Colon (tissue), 2 donors: ENCODE measurements at regions not wholly inside any gene's neighbourhood (a gene's known extent, or its start where the extent isn't known, plus 50 kb on each side); places are given as distances from the start of the nearest gene placed in this dataset.
A peak's percentile ranks its signal among the peaks of the same experiment; 100 is the strongest.
"Not testable (repeated sequence)": the region's sequence is repeated elsewhere in the genome, so short reads cannot be mapped to it uniquely, and the experiment has no call there.

Source experiments
- FAIRE-seq: peaks from 2 replicates; lab custom pipeline; 2012; peaks lifted over from hg19 to GRCh38; lab: Jason Lieb, UNC
- donor health status: control.
- donor health status: control.

- FAIRE-seq, result not testable (repeated sequence)
Observed at GRCh38 chr6:86731631-86732030, 205.7 kb upstream of the HTR1E start.

- FAIRE-seq, result not testable (repeated sequence)
Observed at GRCh38 chr6:86730772-86731171, 206.6 kb upstream of the HTR1E start.

- FAIRE-seq, result no peak
Observed at GRCh38 chr6:86730216-86730615, 207.1 kb upstream of the HTR1E start.

DNA sequence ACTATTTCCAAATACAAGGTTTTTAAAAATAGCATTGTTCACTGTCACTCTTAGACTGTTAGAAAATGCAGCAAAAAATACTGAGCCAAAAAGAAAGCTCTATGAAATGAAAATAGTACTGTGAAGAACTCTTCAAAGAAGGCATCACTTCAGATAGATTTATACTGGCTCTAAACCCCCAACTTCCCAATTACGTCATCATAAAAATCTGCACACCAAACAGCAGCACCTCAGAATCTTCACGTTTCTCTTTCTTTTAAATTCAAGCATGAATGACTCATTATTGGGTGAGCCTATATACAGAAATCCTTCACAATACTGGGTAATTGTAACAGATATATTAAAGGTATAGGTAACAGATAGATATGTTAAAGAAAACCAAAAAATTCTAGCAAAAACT lies 208.4 kb upstream of the HTR1E start:
- no peak for FAIRE-seq

DNA sequence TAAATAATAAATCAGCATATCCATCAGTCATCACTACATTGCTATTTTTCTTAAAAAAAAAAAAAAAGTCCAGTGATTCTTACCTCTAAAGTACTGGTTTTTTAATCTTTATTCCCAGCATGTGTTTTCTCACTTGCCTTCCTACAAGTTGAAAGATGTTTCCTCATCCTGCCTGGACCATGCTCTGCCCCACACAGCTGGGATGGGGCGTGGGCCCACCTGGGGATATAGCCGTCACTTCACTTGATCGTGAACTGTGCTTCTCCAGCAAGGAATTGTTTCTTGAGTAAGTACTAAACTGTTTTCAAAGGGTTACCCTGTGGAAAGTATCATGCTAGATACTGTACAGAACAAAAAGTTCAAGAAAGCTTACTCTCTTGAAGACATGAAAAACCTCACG lies 212.6 kb upstream of the HTR1E start:
- FAIRE-seq, result no peak

GRCh38 chr6:86723729-86724128 lies 213.6 kb upstream of the HTR1E start:
- FAIRE-seq, result no peak

- no peak for FAIRE-seq
Observed at GRCh38 chr6:86723151-86723550, 214.2 kb upstream of the HTR1E start.

- FAIRE-seq, result no peak
Observed at GRCh38 chr6:86722131-86722530, 215.2 kb upstream of the HTR1E start.

GRCh38 chr6:86715676-86716075 lies 221.7 kb upstream of the HTR1E start:
- FAIRE-seq, result no peak

- FAIRE-seq, result no peak
Observed at GRCh38 chr6:86712039-86712438, 225.3 kb upstream of the HTR1E start.

DNA sequence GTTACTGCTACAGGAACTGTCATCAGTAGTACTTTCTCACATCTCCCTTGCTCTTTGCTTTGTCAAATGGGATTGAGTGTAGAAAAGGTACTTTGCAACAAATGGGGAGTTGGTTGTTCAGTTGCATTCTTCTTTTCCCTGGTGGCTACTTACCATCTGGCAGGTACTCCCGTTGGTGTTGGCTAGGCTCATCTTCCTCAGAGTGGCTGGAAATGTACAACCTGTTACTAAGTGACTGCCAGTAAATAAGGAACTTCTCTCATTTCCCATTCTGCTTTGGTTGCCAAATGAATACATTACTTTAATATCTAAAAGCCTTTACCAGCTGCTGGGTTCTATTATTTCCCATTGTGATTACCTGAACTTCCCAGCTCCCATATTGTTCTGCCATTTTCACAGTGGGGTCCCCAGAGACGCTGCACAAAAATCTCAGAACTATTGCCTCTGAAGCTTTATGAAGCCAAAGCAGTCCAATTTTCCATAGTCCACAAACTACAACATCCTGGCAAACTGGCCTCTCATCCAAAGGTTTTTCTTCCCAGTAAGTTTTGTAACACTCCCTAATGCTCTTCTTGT lies 229.7 kb upstream of the HTR1E start:
- no peak for FAIRE-seq

DNA sequence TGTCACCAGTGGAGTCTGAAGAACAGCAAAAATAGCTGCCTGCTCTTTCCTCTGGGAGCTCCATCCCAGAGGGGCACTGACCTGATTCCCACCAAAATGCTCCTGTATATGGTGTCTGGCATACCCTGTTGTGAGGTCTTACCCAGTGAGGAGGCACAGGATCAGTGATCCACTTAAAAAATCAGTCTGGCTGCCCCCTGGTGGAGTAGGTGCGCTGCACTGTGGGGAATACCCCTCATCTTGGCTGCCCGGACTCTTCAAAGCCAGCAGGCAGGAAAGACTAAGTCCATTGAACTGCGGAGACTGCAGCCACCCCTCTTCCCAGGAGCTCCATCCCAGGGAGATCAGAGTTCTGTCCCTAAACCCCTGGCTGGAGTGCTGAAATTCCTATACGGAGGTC lies 230.9 kb upstream of the HTR1E start:
- no peak for FAIRE-seq

GRCh38 chr6:86701228-86701627 lies 236.1 kb upstream of the HTR1E start:
- FAIRE-seq, result not testable (repeated sequence)

DNA sequence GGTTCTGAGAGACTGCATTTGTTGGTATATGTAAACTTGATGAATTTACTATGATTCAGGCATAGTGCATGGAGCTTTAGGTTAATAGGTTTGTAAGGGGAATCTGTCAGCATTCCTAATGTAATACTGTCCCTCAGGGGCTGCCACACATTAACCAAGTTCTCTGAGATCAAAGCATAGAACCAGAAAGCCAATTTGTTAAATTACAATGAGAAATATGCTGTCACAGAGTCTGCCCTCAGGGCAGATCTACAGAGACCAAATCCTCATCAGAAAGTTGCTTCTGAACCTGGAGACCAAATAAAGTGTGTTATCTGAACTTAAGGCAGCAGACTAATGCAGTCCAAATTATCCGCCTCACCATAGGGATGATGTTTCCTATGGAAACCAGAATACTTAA lies 250.8 kb upstream of the HTR1E start:
- no peak for FAIRE-seq

DNA sequence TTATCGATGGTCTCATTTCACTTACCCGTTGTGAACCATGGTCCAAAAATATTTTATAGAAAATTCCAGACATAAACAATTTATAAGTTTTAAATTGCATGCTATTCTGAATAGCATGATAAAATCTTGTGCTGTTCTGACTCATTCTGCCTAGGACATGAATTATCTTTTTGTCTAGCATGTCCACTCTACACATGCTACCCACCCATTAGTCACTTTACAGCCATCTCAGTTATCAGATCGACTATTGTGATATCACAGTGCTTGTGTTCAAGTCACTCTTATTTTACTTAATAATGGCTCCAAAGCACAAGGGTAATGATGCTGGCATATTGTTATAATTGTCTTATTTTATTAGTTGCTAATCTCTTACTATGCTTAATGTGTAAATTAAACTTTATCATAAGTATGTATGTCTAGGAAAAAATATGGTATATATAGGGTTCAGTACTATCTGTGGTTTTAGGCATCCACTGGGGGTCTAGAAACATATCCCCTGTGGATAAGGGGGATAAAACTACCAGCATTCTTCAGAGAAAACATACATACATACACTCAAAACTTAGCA lies 252.0 kb upstream of the HTR1E start:
- no peak for FAIRE-seq

DNA sequence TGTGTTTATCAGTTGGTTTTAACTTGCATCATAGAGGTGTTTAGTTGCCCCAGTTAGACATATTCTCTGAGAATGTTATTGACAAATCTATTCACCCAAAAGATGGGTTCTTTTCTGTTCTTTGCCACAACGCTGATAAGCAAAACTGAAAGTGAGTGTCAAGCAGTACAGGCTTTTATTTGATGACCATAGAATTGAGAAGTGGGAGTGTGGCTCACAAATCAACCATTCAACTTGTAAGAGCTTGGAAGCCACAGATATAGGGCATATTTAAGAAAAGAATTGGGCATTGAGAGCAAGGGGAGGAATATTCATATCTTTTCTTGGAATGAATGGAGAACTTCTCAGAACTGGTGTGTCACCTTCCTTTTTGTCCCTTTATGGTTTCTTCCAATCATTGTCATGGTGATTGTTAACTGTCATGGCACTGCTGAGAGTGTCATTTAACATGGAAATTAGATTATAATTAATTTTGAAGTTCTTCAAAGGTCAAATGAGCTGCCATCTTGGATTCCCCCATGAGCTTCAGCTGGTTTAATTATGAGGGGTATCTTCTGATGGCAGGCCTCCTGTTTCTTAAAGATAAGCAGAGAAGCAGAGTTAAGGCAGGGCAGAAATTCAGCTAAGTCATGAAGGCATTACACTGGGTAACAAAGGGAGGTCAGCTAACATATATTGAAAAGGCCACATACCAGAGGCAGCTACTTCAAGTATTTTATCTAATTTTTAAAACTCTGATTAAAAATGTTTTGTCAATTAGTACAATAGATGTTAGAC lies 254.0 kb upstream of the HTR1E start:
- no peak for FAIRE-seq

DNA sequence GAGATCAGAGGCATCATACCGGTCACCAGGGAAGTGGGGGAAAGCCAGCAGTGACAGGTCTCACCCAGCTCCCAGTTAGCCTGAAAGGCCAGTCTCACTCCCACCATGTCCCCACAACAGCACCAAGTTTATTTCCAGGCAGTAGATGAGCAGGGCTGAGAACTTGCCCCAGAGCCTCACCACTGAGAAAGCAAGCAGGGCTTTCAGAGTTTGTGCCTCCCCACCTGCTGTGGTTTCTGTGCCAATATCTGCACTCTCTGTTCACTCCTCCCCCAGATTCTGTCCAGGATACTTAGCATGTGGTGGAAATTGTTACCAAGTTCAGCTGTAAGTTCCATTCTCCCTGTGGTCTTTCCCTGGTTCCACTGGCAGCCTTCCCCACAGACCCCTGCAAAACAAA lies 255.0 kb upstream of the HTR1E start:
- no peak for FAIRE-seq

DNA sequence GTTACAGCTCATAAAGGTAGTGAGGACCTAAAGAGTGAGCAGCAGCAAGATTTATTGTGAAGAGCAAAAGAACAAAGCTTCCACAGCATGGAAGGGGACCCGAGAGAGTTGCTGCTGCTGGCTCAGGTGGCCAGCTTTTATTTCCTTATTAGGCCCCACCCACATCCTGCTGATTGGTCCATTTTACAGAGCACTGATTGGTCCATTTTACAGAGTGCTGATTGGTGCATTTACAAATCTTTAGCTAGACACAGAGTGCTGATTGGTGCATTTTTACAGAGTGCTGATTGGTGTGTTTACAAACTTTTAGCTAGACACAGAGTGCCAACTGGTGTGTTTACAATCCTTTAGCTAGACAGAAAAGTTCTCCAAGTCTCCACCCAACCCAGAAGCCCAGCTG lies 256.2 kb upstream of the HTR1E start:
- FAIRE-seq, result not testable (repeated sequence)

GRCh38 chr6:86672125-86672524 lies 265.2 kb upstream of the HTR1E start:
- not testable (repeated sequence) for FAIRE-seq

DNA sequence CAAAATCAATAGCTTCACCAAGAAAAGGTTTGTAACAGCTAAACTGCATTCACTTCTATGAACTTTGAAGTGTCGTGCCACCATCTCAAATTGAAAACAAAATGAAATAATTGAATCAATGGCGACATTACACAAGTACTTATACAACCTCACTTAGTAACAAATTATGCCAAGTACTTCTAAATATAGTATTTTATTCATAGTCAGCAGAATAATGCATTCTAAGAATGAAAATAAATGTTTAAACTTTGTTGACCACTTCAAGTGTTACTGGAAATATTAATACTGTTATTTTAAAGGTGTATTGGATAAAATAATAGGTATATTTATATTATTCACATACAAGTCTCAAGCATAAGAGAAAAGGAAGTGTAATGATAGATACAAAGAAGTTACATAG lies 280.1 kb upstream of the HTR1E start:
- FAIRE-seq, result peak; percentile 33

GRCh38 chr6:86629123-86629522 lies 308.2 kb upstream of the HTR1E start:
- no peak for FAIRE-seq

DNA sequence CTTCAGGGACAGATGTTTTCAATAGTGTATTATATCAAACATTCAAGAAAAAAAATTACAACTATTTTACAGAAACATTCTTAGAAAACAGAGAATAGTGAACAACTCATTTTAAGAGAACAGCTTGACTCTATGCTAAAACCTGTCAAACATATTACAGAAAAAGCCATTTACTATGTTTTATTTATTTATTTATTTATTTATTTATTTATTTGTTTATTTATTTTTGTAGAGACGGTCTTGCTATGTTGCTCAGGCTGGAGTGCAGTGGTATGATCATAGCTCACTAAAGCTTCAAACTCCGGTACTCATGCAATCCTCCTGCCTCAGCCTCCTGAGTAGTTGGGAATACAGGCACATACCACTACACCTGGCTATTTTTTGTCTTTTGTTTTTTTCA lies 317.9 kb upstream of the HTR1E start:
- FAIRE-seq, result no peak

DNA sequence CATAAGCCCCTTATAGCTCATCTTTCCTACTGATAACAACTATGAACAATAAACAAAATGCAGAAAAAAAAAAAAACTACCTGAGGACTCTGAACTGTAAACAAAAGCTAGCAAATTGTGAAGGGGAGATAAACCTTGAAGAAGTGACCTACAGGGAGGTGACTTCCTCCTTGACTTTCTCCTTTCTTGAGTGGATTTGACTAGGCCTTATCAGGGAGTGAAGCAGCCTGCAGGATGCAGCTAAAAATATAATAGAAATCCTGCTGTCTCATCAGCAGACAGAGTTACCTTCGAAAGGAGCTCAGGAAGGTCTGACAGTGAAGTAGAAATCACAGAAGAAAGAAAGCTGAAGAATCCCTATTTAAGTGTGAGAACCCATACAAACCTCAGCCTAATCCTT lies 322.0 kb upstream of the HTR1E start:
- FAIRE-seq, result no peak
